ENCODE measurements at regions not wholly inside any gene's neighbourhood (a gene's known extent, or its start where the extent isn't known, plus 50 kb on each side); places are given as distances from the start of the nearest gene placed in this dataset.
A peak's percentile ranks its signal among the peaks of the same experiment; 100 is the strongest.

GRCh38 chr11:112554586-112554985 lies 293.9 kb upstream of the PLET1 start:
- Mint-ChIP-seq H3K4me3 (no peak overlapping the region), H3K27ac (no peak overlapping the region), H3K9me3 (no peaks in the 10 kb centered on the region), H3K4me1 (no peaks in the 10 kb centered on the region), H3K36me3 (no peaks in the 10 kb centered on the region), H3K27me3 (peaks cover 9 to 18% (median 11%) of the 10 kb centered on the region in 3 donors)
- ATAC-seq (ENCODE audit: low read depth in 2 of 2) (no peak), DNase-seq (no peak)

GRCh38 chr11:112555491-112556364 lies 295.1 kb upstream of the PLET1 start:
- Mint-ChIP-seq H3K36me3 (no peaks in the 10 kb centered on the region), H3K27me3 (peaks cover 9 to 18% (median 11%) of the 10 kb centered on the region in 3 donors), H3K9me3 (no peaks in the 10 kb centered on the region), H3K4me3 (no peak overlapping the region), H3K4me1 (no peaks in the 10 kb centered on the region), H3K27ac (no peak overlapping the region)
- ATAC-seq (ENCODE audit: low read depth in 2 of 2) (peak in 1 of 2 donors; percentile 52), DNase-seq (peak; percentile 35)

- no peak for DNase-seq
- no peaks in the 10 kb centered on the region for H3K4me1 Mint-ChIP-seq
- ATAC-seq (ENCODE audit: low read depth in 2 of 2), result no peak
- no peak overlapping the region for H3K4me3 Mint-ChIP-seq
- H3K27ac Mint-ChIP-seq, result no peak overlapping the region
- peaks cover 9 to 26% (median 22%) of the 10 kb centered on the region in 3 donors for H3K27me3 Mint-ChIP-seq
- no peaks in the 10 kb centered on the region for H3K9me3 Mint-ChIP-seq
- no peaks in the 10 kb centered on the region for H3K36me3 Mint-ChIP-seq
Measured at GRCh38 chr11:112558691-112559090, 298.0 kb upstream of the PLET1 start.

GRCh38 chr11:112563808-112564207 lies 303.1 kb upstream of the PLET1 start:
- no peak overlapping the region for H3K4me3 Mint-ChIP-seq
- H3K4me1 Mint-ChIP-seq, result no peaks in the 10 kb centered on the region
- DNase-seq (no peak), ATAC-seq (ENCODE audit: low read depth in 2 of 2) (no peak)
- H3K27me3 Mint-ChIP-seq, result peaks cover 25 to 37% (median 34%) of the 10 kb centered on the region in 3 donors
- H3K27ac Mint-ChIP-seq, result peak overlapping the region in 1 of 6 donors; percentile 22
- no peaks in the 10 kb centered on the region for H3K9me3 Mint-ChIP-seq
- no peaks in the 10 kb centered on the region for H3K36me3 Mint-ChIP-seq

GRCh38 chr11:112564228-112564955 lies 303.7 kb upstream of the PLET1 start:
- Mint-ChIP-seq H3K9me3 (no peaks in the 10 kb centered on the region), H3K27ac (no peak overlapping the region), H3K27me3 (peaks cover 25 to 37% (median 34%) of the 10 kb centered on the region in 3 donors), H3K4me1 (no peaks in the 10 kb centered on the region), H3K4me3 (no peak overlapping the region), H3K36me3 (no peaks in the 10 kb centered on the region)
- DNase-seq (no peak), ATAC-seq (ENCODE audit: low read depth in 2 of 2) (no peak)

- no peak for DNase-seq
- Mint-ChIP-seq H3K36me3 (no peaks in the 10 kb centered on the region), H3K9me3 (no peaks in the 10 kb centered on the region), H3K27ac (no peak overlapping the region), H3K4me1 (no peaks in the 10 kb centered on the region), H3K4me3 (no peak overlapping the region), H3K27me3 (peaks cover 34 to 43% (median 34%) of the 10 kb centered on the region in 3 donors)
- ATAC-seq (ENCODE audit: low read depth in 2 of 2), result no peak
Measured at GRCh38 chr11:112565551-112565950, 304.9 kb upstream of the PLET1 start.

GRCh38 chr11:112566124-112566523 lies 305.5 kb upstream of the PLET1 start:
- no peak for DNase-seq
- H3K4me3 Mint-ChIP-seq, result no peak overlapping the region
- no peaks in the 10 kb centered on the region for H3K4me1 Mint-ChIP-seq
- no peaks in the 10 kb centered on the region for H3K9me3 Mint-ChIP-seq
- H3K36me3 Mint-ChIP-seq, result no peaks in the 10 kb centered on the region
- ATAC-seq (ENCODE audit: low read depth in 2 of 2), result no peak
- peaks cover 34 to 43% (median 34%) of the 10 kb centered on the region in 3 donors for H3K27me3 Mint-ChIP-seq
- no peak overlapping the region for H3K27ac Mint-ChIP-seq

- DNase-seq (no peak), ATAC-seq (ENCODE audit: low read depth in 2 of 2) (no peak)
- H3K9me3 Mint-ChIP-seq, result no peaks in the 10 kb centered on the region
- no peaks in the 10 kb centered on the region for H3K4me1 Mint-ChIP-seq
- H3K36me3 Mint-ChIP-seq, result no peaks in the 10 kb centered on the region
- no peak overlapping the region for H3K27ac Mint-ChIP-seq
- peaks cover 9 to 23% (median 19%) of the 10 kb centered on the region in 3 donors for H3K27me3 Mint-ChIP-seq
- H3K4me3 Mint-ChIP-seq, result no peak overlapping the region
Measured at GRCh38 chr11:112570333-112570732, 309.7 kb upstream of the PLET1 start.

GRCh38 chr11:112579282-112579681 lies 318.6 kb upstream of the PLET1 start:
- Mint-ChIP-seq H3K36me3 (no peaks in the 10 kb centered on the region), H3K4me3 (no peak overlapping the region), H3K27ac (no peak overlapping the region), H3K9me3 (peaks cover 0 to 2% (median 0%) of the 10 kb centered on the region in 7 donors), H3K27me3 (peaks cover under 1 to 13% (median 11%) of the 10 kb centered on the region in 3 donors), H3K4me1 (no peaks in the 10 kb centered on the region)
- ATAC-seq (ENCODE audit: low read depth in 2 of 2) (no peak), DNase-seq (no peak)

GRCh38 chr11:112580864-112581263 lies 320.2 kb upstream of the PLET1 start:
- ATAC-seq (ENCODE audit: low read depth in 2 of 2) (no peak), DNase-seq (no peak)
- Mint-ChIP-seq H3K27ac (no peak overlapping the region), H3K4me3 (no peak overlapping the region), H3K4me1 (no peaks in the 10 kb centered on the region), H3K36me3 (no peaks in the 10 kb centered on the region), H3K27me3 (peaks cover 16 to 21% (median 20%) of the 10 kb centered on the region in 3 donors), H3K9me3 (no peaks in the 10 kb centered on the region)

- H3K36me3 Mint-ChIP-seq, result no peaks in the 10 kb centered on the region
- no peak overlapping the region for H3K27ac Mint-ChIP-seq
- H3K4me3 Mint-ChIP-seq, result no peak overlapping the region
- no peak for ATAC-seq (ENCODE audit: low read depth in 2 of 2)
- no peaks in the 10 kb centered on the region for H3K4me1 Mint-ChIP-seq
- DNase-seq, result no peak
- peaks cover 18 to 23% (median 21%) of the 10 kb centered on the region in 3 donors for H3K27me3 Mint-ChIP-seq
- H3K9me3 Mint-ChIP-seq, result no peaks in the 10 kb centered on the region
Measured at GRCh38 chr11:112581747-112582146, 321.1 kb upstream of the PLET1 start.

GRCh38 chr11:112582366-112582765 lies 321.7 kb upstream of the PLET1 start:
- ATAC-seq (ENCODE audit: low read depth in 2 of 2) (no peak), DNase-seq (no peak)
- Mint-ChIP-seq H3K4me3 (no peak overlapping the region), H3K4me1 (no peaks in the 10 kb centered on the region), H3K36me3 (no peaks in the 10 kb centered on the region), H3K27me3 (peaks cover 16 to 23% (median 21%) of the 10 kb centered on the region in 3 donors), H3K9me3 (no peaks in the 10 kb centered on the region), H3K27ac (no peak overlapping the region)

GRCh38 chr11:112583261-112583893 lies 322.7 kb upstream of the PLET1 start:
- DNase-seq, result no peak
- ATAC-seq (ENCODE audit: low read depth in 2 of 2), result no peak
- H3K4me1 Mint-ChIP-seq, result peaks cover 0 to 2% (median 0%) of the 10 kb centered on the region in 3 donors
- H3K36me3 Mint-ChIP-seq, result no peaks in the 10 kb centered on the region
- H3K4me3 Mint-ChIP-seq, result no peak overlapping the region
- peaks cover 21 to 23% (median 21%) of the 10 kb centered on the region in 3 donors for H3K27me3 Mint-ChIP-seq
- H3K9me3 Mint-ChIP-seq, result no peaks in the 10 kb centered on the region
- H3K27ac Mint-ChIP-seq, result no peak overlapping the region

All from naive B cell (primary cell).